K562 (cell line): ENCODE measurements at regions not wholly inside any gene's neighbourhood (a gene's known extent, or its start where the extent isn't known, plus 50 kb on each side); places are given as distances from the start of the nearest gene placed in this dataset.

Experiments used
- ATAC-seq: fragments of 200-7000 bp; cut with Tn5 transposase; 3 replicates; pipeline ENCODE4 v1.9.1; 2020; ENCODE audit warnings: moderate library complexity
- BruUV-seq: library from RNA; stranded (reverse); fragments of 400-500 nt; replicated peaks from 2 replicates; lab custom pipeline; 2021; lab: Mats Ljungman, UMichigan
- CTCF ChIA-PET: fragments of 300-600 bp; formaldehyde crosslinking; extraction: SDS; loops from one replicate; lab custom pipeline; 2021; ENCODE audit warnings: low intra/inter-chr PET ratio; lab: Yijun Ruan, JAX
- POLR2A ChIA-PET: fragments of 300-600, 350-650 bp; sonication (Branson Sonifier 250); formaldehyde crosslinking; extraction: SDS; loops from one replicate; lab custom pipeline; 2021; ENCODE audit warnings: antibody characterized with exemption, inconsistent platforms; lab: Yijun Ruan, JAX
- DNase-seq, 4 experiments: peaks; one replicate each; pipeline versions ENCODE4 v3.0.0 to v3.0.0-alpha.2; 2011 to 2018; ENCODE audit warnings: low spot score in 3 of 4, mixed read lengths in 3 of 4; ENCODE audit errors: extremely low read depth in 1 of 4
- FAIRE-seq: peaks from 2 replicates; lab custom pipeline; 2011; peaks lifted over from hg19 to GRCh38; lab: Jason Lieb, UNC
- H2AFZ ChIP-seq: 2 replicates; pipeline ENCODE4 v1.6.0; 2011; ENCODE audit warnings: low read depth, low read length, control low read depth, inconsistent platforms
- H3K27ac ChIP-seq: fragments of 200-600 bp; 3 replicates; pipeline ENCODE4 v1.8.0; 2011; ENCODE audit warnings: low read depth, mild to moderate bottlenecking, control low read depth, inconsistent platforms, low read length, moderate library complexity, mixed read lengths; ENCODE audit errors: extremely low read depth
- H3K27me3 ChIP-seq, 2 experiments: fragments of 300-600 bp in 1 of 2; 2 replicates in 1 of 2; 3 replicates in 1 of 2; pipeline versions ENCODE4 v1.6.0 to v1.8.0; 2011; ENCODE audit warnings: inconsistent platforms in 2 of 2, low read length in 2 of 2, mild to moderate bottlenecking in 1 of 2, mixed read lengths in 1 of 2, moderate library complexity in 1 of 2; ENCODE audit not compliant: control insufficient read depth in 2 of 2, insufficient read depth in 2 of 2
- H3K36me3 ChIP-seq: fragments of 300-600 bp; 3 replicates; pipeline ENCODE4 v1.8.0; 2011; ENCODE audit warnings: mild to moderate bottlenecking, low read length, inconsistent platforms; ENCODE audit not compliant: control insufficient read depth, insufficient read depth
- H3K4me1 ChIP-seq, 2 experiments: fragments of 200-600 bp in 1 of 2; replicated peaks in 1 of 2; 2 replicates in 1 of 2; 3 replicates in 1 of 2; pipeline versions ENCODE4 v1.5.1 to v1.8.0; 2011; ENCODE audit warnings: inconsistent platforms in 2 of 2, low read length in 2 of 2, mild to moderate bottlenecking in 1 of 2, mixed read lengths in 1 of 2, moderate library complexity in 1 of 2; ENCODE audit not compliant: control insufficient read depth in 2 of 2, insufficient read depth in 2 of 2
- H3K4me2 ChIP-seq: 2 replicates; pipeline ENCODE4 v1.6.1; 2011; ENCODE audit warnings: low read length, control low read depth, inconsistent platforms, mixed read lengths; ENCODE audit not compliant: insufficient read depth
- H3K4me3 ChIP-seq: fragments of 200-600 bp; sonication (generic), shearing (Covaris generic); 2 replicates; pipeline ENCODE4 v1.5.1; 2016; ENCODE audit warnings: control low read depth, inconsistent platforms
- H3K79me2 ChIP-seq: fragments of 200-600 bp; 3 replicates; pipeline ENCODE4 v1.8.0; 2011; ENCODE audit warnings: low read length, inconsistent platforms; ENCODE audit not compliant: control insufficient read depth, insufficient read depth
- H3K9ac ChIP-seq, 2 experiments: 2 replicates each; pipeline versions ENCODE4 v1.6.0 to v1.6.1; 2011; ENCODE audit warnings: low read depth in 2 of 2, low read length in 2 of 2, control low read depth in 1 of 2, inconsistent platforms in 1 of 2, mild to moderate bottlenecking in 1 of 2, mixed read lengths in 1 of 2; ENCODE audit not compliant: insufficient read depth in 1 of 2
- H3K9me1 ChIP-seq: one replicate; pipeline ENCODE4 v1.6.0; 2011; ENCODE audit warnings: inconsistent platforms, mild to moderate bottlenecking, low read length, moderate library complexity; ENCODE audit not compliant: control insufficient read depth, insufficient read depth
- H3K9me3 ChIP-seq: replicated peaks from 2 replicates; pipeline ENCODE4 v1.5.1; 2011; ENCODE audit warnings: low read depth, low read length, inconsistent platforms; ENCODE audit not compliant: control insufficient read depth, insufficient read depth
- H4K20me1 ChIP-seq: replicated peaks from 2 replicates; pipeline ENCODE4 v1.6.1; 2011; ENCODE audit warnings: low read length, inconsistent platforms, mixed read lengths; ENCODE audit not compliant: control insufficient read depth, insufficient read depth
- GMEB1 ChIP-seq: fragments of 250-450 bp; sonication (Bioruptor Pico); IDR thresholded peaks from 2 replicates; pipeline ENCODE4 v1.4.0; 2020; ENCODE audit warnings: mild to moderate bottlenecking
- MXI1 ChIP-seq: IDR thresholded peaks from 2 replicates; pipeline ENCODE4 v1.6.1; 2011; ENCODE audit warnings: low read depth, mild to moderate bottlenecking, improper control_type of control experiment, low read length
- NONO ChIP-seq, 2 experiments: fragments of 200-400 bp in 1 of 2; fragments of 450-650 bp in 1 of 2; formaldehyde crosslinking in 1 of 2; IDR thresholded peaks; 2 replicates each; pipeline ENCODE4 v1.6.1; 2017; ENCODE audit warnings: low read depth in 2 of 2, mild to moderate bottlenecking in 2 of 2, moderate library complexity in 2 of 2, low read length in 1 of 2
- PTBP1 ChIP-seq: fragments of 200-400 bp; formaldehyde crosslinking; IDR thresholded peaks from 2 replicates; pipeline ENCODE4 v1.6.1; 2017; ENCODE audit warnings: low read depth, low read length
- PTTG1 ChIP-seq: fragments of 450-650 bp; IDR thresholded peaks from 2 replicates; pipeline ENCODE4 v1.6.1; 2016; ENCODE audit warnings: low read depth, mild to moderate bottlenecking, missing genetic modification characterization, missing compliant biosample characterization
- RBM15 ChIP-seq: fragments of 200-400 bp; formaldehyde crosslinking; IDR thresholded peaks from 2 replicates; pipeline ENCODE4 v1.6.1; 2018; ENCODE audit warnings: mild to moderate bottlenecking, low read length, moderate library complexity; ENCODE audit not compliant: insufficient read depth
- RBM25 ChIP-seq: fragments of 200-400 bp; formaldehyde crosslinking; IDR thresholded peaks from 2 replicates; pipeline ENCODE4 v1.6.1; 2018; ENCODE audit warnings: low read length, low read depth, moderate library complexity; ENCODE audit not compliant: severe bottlenecking
- RBM34 ChIP-seq: fragments of 200-400 bp; formaldehyde crosslinking; IDR thresholded peaks from 2 replicates; pipeline ENCODE4 v1.6.1; 2018; ENCODE audit warnings: low read length, borderline replicate concordance; ENCODE audit not compliant: insufficient read depth
- TAL1 ChIP-seq: fragments of 450-650 bp; IDR thresholded peaks from 2 replicates; pipeline ENCODE4 v1.6.1; 2016; ENCODE audit warnings: mild to moderate bottlenecking
- TOE1 ChIP-seq, 2 experiments: fragments of 450-650 bp in 1 of 2; sonication (generic) in 1 of 2; formaldehyde crosslinking in 1 of 2; IDR thresholded peaks; 2 replicates each; pipeline versions ENCODE4 v1.7.1 to v1.8.0; 2016 to 2022; ENCODE audit warnings: borderline replicate concordance in 2 of 2, mild to moderate bottlenecking in 2 of 2, antibody characterized with exemption in 1 of 2, inconsistent platforms in 1 of 2, low read depth in 1 of 2, missing genetic modification reagents in 1 of 2, moderate library complexity in 1 of 2
- TRIM28 ChIP-seq: fragments of 450-650 bp; IDR thresholded peaks from 2 replicates; pipeline ENCODE4 v1.6.1; 2017
- ZNF239 ChIP-seq: fragments of 250-450 bp; sonication (Bioruptor Pico); IDR thresholded peaks from 2 replicates; pipeline ENCODE4 v1.4.0; 2020; ENCODE audit warnings: mild to moderate bottlenecking
- ZNF551 ChIP-seq: fragments of 250-450 bp; sonication (Bioruptor Pico); IDR thresholded peaks from 2 replicates; pipeline ENCODE4 v1.5.0; 2021; ENCODE audit warnings: mild to moderate bottlenecking, moderate library complexity
- WGBS: fragments of 100-300 bp; shearing (Covaris generic); methylation state at CpG from one replicate; pipeline ENCODE4 v1.1.6; 2016; ENCODE audit warnings: low coverage, mixed read lengths; ENCODE audit not compliant: insufficient coverage; ENCODE audit errors: missing lambda C conversion rate; 5-methylcytosine and 5-hydroxymethylcytosine counted together
- in situ Hi-C: fragments of 300-500 bp; cut with MboI; formaldehyde crosslinking; loops from 4 replicates; pipeline ENCODE4 v1.15.0; 2018; ENCODE audit warnings: inconsistent platforms, mixed read lengths
- intact Hi-C: fragments of 100-400 bp; cut with micrococcal nuclease; formaldehyde crosslinking; loops from 2 replicates; pipeline ENCODE4 v1.14.2; 2022
- TF ChIP-seq, protein P1 (sequence below): sonication (generic); formaldehyde crosslinking; IDR thresholded peaks from 2 replicates; pipeline ENCODE4 v1.8.0; 2022; ENCODE audit warnings: mild to moderate bottlenecking, missing genetic modification reagents, borderline replicate concordance
- TF ChIP-seq, protein P2 (sequence below): fragments of 450-650 bp; IDR thresholded peaks from 2 replicates; pipeline ENCODE4 v1.6.1; 2017; ENCODE audit warnings: antibody characterized with exemption
- TF ChIP-seq, protein P3 (sequence below): fragments of 250-450 bp; sonication (Bioruptor Pico); IDR thresholded peaks from 2 replicates; pipeline ENCODE4 v1.6.1; 2021; ENCODE audit warnings: mild to moderate bottlenecking

DNA sequence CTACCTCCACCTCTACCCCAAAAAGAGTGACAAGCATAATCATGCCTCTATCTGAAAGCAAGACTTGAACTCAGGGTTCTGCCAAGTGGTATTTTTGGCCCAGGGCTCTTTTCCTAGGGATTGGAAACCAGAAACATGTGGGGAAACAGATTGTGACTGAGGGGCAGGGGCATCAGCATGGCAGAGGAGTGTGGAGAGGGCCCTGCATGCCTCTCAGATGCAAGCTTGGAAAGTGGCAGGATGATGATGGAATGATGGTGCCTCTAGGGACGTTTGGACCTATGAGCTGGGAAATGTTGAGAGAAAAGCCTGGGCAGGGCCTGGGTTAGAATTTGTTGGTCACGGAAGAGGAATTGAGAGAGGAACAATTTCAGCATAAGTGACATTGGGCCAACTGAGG is 78.4 kb upstream of the LEP start (continued):
- TF ChIP-seq TOE1 (IDR thresholded peaks at IDR 0.05; ENCODE audit: borderline replicate concordance) (no peak), TOE1 (CRISPR knock-in tag; IDR thresholded peaks at IDR 0.05; ENCODE audit: borderline replicate concordance, low read depth) (no peak), TRIM28 (no peak), ZNF551 (CRISPR knock-in tag) (no peak)

DNA sequence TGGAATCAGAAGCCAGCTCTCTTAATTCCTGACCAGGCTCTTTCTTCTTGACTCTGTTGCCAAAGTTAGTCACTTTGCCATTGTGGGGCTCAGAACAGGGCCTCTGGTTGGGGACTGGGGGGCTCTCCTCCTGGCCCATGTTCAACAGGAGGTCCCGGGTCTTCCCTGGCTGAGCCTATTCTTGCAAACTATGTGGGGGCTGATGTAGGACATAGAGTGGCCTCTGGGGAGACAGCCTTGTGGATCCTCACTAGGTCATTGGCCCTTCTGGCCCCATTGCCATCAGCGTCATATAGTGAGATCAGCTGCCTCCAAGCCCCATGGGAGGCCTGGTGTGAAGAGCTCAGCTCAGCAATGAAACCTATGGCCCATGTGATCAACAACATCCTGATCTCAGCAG is 77.6 kb upstream of the LEP start:
- Histone ChIP-seq H3K27me3 (peaks cover 48 to 74% of the 10 kb centered on the region in 2 experiments; a peak in 4 of 5 replicates), H3K9ac (no peak overlapping the region), H3K36me3 (no peaks in the 10 kb centered on the region), H3K4me1 (peaks cover 0 to 22% of the 10 kb centered on the region in 2 experiments; a peak in 2 of 5 replicates), H3K9me3 (no peaks in the 10 kb centered on the region), H3K4me3 (no peak overlapping the region), H4K20me1 (peaks cover 8% of the 10 kb centered on the region; the same call in 1 of the 2 replicates), H3K4me2 (no peak overlapping the region), H3K27ac (no peak overlapping the region), H3K79me2 (no peaks in the 10 kb centered on the region), H2AFZ (no peak overlapping the region), H3K9me1 (peaks cover 4% of the 10 kb centered on the region)
- in situ Hi-C loops (no loop called here), intact Hi-C loops (no loop called here)
- BruUV-seq: no TSS peak
- POLR2A ChIA-PET: no interaction called here
- 0% methylated on average over 2 of the region's 2 CpGs for WGBS
- ATAC-seq: no peak
- no peak for DNase-seq
- CTCF ChIA-PET: no interaction called here
- no peak for FAIRE-seq
- TF ChIP-seq TAL1 (no peak), GMEB1 (CRISPR knock-in tag) (no peak), RBM25 (no peak), PTTG1 (tag) (no peak), RBM15 (no peak), ZNF239 (CRISPR knock-in tag) (no peak), NONO (IDR thresholded peaks at IDR 0.05; ENCODE audit: low read depth in 2 of 2, low read length in 1 of 2) (no peak), PTBP1 (no peak), RBM34 (no peak), MXI1 (no peak)
- TF ChIP-seq, protein P1, sequence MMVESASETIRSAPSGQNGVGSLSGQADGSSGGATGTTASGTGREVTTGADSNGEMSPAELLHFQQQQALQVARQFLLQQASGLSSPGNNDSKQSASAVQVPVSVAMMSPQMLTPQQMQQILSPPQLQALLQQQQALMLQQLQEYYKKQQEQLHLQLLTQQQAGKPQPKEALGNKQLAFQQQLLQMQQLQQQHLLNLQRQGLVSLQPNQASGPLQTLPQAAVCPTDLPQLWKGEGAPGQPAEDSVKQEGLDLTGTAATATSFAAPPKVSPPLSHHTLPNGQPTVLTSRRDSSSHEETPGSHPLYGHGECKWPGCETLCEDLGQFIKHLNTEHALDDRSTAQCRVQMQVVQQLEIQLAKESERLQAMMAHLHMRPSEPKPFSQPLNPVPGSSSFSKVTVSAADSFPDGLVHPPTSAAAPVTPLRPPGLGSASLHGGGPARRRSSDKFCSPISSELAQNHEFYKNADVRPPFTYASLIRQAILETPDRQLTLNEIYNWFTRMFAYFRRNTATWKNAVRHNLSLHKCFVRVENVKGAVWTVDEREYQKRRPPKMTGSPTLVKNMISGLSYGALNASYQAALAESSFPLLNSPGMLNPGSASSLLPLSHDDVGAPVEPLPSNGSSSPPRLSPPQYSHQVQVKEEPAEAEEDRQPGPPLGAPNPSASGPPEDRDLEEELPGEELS (CRISPR knock-in tag): no peak
- TF ChIP-seq, protein P2, sequence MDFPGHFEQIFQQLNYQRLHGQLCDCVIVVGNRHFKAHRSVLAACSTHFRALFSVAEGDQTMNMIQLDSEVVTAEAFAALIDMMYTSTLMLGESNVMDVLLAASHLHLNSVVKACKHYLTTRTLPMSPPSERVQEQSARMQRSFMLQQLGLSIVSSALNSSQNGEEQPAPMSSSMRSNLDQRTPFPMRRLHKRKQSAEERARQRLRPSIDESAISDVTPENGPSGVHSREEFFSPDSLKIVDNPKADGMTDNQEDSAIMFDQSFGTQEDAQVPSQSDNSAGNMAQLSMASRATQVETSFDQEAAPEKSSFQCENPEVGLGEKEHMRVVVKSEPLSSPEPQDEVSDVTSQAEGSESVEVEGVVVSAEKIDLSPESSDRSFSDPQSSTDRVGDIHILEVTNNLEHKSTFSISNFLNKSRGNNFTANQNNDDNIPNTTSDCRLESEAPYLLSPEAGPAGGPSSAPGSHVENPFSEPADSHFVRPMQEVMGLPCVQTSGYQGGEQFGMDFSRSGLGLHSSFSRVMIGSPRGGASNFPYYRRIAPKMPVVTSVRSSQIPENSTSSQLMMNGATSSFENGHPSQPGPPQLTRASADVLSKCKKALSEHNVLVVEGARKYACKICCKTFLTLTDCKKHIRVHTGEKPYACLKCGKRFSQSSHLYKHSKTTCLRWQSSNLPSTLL: no peak
- TF ChIP-seq, protein P3, sequence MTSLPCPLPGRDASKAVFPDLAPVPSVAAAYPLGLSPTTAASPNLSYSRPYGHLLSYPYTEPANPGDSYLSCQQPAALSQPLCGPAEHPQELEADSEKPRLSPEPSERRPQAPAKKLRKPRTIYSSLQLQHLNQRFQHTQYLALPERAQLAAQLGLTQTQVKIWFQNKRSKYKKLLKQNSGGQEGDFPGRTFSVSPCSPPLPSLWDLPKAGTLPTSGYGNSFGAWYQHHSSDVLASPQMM (CRISPR knock-in tag): no peak
